CD4-positive, alpha-beta T cell treated with Interferon gamma for 1 hour (primary cell): ENCODE measurements at regions not wholly inside any gene's neighbourhood (a gene's known extent, or its start where the extent isn't known, plus 50 kb on each side); places are given as distances from the start of the nearest gene placed in this dataset.
A peak's percentile ranks its signal among the peaks of the same experiment; 100 is the strongest.
"Not testable (repeated sequence)": the region's sequence is repeated elsewhere in the genome, so short reads cannot be mapped to it uniquely, and the experiment has no call there.

Experiments used
- DNase-seq: peaks from one replicate; pipeline ENCODE4 v3.0.0-alpha.2; 2020

DNA sequence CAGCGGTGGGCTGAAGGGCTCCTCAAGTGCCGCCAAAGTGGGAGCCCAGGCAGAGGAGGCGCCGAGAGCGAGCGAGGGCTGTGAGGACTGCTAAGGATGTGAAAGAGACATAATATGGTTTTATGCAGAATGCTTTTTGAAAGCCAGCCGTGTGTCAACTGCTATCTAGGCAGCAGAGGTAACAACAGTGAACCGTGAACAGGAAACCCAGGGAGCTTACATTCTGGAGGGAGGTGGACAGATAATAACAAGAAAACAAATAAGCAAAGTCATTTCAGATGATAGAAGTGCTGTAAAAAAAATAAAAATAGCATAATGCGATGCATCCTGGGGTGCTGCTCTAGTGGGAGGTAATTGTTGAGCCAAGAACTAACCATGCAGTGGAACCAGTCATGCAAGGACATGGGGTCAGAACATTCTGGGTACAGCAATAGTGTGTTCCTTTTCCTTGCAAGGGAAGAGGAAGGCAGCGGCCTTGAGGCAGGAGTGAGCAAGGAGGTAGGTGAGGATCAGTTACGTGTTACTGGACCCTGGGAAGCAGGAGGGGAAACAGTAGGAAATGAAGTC lies 134.4 kb upstream of the TMEM170B start:
- no peak for DNase-seq

DNA sequence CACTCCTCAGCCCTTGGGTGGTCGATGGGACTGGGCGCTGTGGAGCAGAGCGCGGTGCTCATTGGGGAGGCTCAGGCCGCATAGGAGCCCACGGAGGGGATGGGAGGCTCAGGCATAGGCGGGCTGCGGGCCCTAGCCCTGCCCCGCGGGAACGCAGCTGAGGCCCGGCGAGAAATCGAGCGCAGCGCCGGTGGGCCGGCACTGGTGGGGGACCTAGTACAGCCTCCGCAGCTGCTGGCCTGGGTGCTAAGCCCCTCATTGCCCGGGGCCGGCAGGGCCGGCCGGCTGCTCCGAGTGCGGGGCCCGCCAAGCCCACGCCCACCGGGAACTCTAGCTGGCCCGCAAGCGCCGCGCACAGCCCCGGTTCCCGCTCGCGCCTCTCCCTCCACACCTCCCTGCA lies 135.0 kb upstream of the TMEM170B start:
- not testable (repeated sequence) for DNase-seq

DNA sequence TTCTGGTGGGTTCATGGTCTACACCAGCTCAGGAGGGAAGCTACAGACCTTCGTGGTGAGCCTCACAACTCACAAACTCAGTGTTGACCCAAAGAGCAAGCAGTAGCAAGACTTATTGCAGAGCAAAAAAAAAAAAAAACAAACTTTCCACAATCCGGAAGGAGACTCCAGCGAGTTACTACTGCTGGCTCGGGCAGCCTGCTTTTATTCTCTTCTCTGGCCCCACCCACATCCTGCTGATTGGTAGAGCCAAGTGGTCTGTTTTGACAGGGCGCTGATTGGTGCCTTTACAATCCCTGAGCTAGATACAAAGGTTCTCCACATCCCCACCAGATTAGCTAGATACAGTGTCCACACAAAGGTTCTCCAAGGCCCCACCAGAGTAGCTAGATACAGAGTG lies 135.6 kb upstream of the TMEM170B start:
- not testable (repeated sequence) for DNase-seq

DNA sequence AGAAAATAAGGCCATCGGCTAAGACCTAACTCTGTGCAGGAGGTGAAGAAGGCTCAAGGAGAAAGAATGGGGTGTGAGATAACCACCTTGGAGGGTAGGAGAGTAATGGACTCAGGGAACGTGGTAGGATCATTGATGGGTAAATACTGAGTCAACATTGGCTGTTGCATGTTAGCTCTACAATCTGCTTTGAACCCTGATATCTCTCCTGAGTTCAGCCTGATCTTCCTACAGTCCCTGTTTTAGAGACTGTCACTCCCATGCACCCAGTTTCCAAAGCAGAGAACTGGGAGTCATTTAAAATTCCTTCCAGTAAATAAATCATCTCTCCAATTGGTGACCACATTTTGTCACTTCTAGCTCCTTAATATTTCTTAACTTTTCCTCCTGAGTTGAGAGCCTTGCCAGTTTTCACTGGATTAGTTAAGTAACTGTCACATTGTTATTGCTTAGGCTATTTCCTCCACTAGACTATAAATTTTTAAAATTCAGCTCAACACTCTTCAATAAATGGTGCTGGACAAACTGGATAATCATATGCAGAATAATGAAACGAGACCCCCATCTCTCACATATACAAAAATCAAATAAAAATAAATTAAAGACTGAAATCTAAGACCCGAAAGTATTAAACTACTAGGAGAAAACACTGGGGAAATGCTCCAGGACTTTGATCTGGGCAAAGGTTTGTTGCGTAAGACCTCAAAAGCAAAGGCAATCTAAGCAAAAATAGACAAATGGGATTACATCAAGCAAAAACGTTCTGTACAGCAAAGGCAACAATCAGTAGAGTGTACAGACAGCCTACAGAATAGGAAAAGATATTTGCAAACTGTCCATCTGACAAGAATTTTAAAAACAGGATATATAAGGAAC lies 138.9 kb upstream of the TMEM170B start:
- no peak for DNase-seq

DNA sequence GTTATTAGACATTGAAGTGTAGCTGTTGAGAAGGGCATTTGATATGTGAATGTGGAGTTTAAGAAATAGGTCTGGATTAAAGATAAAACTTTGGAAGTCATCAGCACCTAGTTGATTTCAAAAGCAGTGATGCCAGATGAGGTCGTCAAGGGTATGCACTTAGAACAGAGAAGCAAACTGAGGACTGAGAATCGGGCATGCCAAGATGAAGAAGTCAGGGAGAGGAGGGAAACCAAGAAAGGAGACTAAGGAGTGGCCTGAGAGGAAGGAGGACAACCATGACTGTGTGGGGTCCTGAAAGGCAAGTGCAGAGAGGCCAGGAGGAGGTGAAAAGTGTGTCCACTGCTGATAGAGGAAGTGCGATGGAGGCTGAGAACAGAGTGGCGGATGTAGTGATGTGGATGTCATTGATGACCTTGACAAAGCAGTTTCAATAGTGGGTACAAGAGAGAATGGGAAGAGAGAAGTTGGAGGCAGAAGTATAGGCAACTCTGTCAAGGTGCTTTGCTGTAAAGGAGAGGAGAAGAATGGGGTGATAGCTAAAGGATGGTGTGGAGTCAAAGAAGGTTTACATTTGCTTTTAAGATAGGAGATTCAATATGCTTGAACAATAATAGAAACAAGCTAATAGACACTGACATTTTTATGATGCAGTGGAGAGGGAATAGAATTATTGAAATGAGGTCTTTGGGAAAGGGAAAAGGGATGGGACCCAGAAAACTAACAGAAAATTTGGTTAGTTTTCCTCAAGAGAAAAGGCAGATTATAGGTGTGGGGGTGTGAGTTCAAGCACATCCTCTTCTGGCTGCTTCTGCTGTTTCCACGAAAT lies 139.7 kb upstream of the TMEM170B start:
- DNase-seq, result no peak

DNA sequence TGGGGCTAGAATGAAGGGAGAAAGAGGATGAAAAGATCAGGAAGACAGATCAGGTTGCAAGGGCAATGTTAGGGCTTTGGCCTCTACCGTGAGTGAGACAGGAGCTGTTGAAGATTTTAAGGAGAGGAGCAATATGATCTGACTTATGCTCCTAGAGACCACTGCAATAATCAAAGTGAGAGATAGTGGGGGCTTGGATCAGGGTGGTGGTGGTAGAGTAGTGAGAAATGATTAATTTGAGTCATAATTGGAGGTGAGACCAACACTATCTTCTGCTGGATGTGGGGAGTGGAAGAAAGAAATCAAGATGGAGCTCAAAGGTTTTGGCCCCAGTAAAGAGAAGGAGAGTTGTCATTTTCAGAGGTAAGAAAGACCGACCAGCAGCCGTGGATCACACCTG lies 140.7 kb upstream of the TMEM170B start:
- no peak for DNase-seq

DNA sequence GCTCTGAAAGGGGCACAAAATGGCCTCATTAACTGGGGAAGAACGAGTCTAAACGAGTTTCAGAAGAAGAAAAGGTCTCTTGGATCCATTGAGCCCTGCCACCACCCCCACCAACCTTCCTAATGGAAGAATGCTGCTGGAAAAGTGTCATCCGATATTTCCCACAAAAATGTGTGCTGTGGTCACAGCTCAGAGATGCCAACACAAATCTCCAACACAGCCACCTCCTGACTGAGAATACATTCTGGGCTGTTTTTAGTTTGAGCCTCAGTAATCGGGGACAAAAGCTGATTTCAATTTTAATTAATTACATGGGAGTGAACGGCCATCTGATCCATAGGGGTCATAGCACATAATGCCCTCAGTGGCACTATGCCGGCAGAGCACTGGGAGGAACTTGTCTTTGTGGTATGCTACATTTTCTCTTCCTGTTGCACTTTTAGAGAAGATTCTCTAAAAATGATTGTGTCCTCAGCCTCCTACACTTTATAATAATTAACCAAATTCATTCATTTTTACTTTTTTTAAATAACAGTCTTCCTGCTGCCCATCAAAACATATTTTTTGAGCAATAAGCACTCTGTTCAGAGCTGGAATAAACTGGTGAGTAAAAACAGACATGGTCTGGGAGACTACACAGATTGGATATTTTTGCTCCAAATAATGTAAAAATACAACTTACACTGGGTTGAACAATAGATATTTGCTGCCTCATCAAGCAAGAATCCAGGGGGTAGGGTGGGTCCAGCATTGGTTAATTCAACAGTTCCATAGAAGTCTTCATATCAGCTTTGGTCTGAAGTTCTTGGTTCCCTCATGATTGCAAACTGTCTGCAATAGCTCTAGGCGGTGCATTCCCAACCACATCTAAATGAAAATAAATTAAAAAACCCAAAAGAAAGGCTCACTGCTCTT lies 143.6 kb upstream of the TMEM170B start:
- no peak for DNase-seq

DNA sequence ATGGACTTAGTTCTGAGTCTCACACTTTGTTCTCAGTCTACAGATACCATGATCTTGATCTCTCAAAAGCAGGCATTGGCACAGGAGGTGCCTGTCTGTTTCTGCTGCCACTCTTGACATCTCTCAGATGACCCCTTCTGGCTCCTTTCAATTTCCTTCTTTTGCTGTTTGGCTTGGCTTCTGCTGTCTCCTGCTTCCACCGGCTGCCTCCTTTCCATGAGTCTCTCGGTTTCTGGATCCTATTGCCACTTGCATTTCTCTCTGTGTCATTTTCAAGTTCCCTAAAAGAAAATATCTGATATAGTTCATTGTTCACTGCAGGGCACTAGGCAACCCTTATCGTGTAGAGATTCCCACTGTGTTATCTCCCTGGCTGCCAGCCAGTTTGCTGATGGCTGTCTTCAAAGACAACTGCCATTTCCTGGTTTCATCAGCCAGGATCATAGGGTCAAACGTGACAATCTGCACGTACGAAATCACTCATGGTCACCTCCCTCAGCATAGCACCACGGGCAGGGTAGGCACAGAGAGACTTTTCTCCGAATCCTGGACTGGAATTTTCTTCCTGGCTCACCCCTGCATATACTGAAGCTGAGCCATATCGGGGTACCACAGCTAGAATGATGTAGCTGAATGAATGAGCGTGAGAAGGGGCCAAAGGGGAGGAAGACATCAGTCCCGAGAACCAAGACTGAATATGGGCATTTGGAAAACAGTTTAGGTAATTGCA lies 144.6 kb upstream of the TMEM170B start:
- no peak for DNase-seq

DNA sequence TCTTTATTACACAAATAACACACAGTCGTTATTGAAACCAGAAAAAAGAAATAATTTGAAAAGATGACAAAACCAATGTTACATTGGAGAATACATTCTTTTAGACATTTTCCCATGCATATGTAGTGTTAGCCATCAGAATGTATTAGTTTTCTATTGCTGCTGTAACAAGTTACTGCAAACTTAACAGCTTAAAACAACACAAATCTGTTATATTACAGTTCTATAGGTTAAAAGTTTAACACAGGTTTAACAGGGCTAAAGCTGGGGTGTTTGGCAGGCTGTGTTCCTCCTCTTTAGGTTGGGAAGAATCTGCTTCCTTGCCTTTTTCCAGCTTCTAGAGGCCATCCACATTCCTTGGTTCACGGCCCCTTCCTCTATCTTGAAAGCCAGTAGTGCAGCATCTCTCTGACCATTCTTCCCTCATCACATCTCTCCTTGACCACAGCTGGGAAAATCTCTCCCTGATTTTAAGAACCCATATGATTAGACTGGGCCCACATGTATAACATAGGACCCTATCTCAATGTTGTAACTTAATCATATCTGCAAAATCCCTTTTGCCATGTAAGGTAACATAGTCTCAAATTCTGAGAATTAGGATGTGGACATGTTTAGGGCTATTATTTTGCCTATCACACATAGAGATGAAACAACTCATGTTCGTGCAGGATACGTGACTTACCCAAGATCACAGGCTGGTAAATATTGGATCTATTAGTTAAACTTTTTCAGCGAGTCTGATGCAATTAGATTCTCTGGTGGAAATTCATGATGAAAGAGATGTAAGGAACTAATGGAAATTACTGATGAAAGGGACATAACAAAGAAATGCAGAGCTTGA lies 145.4 kb upstream of the TMEM170B start:
- DNase-seq, result no peak

DNA sequence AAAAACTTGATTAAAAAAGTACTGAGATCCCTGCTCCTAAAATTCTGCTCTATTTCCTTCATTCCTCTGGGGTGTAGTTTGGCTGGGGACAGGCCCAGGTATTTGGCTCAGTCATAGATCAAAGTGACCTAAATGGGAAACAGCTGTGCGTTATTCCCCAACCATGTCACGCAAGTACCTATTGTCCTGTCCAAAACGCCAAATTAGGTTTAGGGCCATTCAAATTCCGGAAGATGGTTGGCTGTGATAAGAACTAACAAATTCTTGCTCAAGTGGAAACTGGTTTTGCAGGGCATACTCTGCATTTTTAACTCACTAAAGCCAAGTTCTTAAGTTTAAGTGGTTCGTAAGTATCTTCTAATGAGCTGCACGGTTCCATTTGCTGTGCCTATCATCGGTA lies 147.6 kb upstream of the TMEM170B start:
- DNase-seq, result no peak

DNA sequence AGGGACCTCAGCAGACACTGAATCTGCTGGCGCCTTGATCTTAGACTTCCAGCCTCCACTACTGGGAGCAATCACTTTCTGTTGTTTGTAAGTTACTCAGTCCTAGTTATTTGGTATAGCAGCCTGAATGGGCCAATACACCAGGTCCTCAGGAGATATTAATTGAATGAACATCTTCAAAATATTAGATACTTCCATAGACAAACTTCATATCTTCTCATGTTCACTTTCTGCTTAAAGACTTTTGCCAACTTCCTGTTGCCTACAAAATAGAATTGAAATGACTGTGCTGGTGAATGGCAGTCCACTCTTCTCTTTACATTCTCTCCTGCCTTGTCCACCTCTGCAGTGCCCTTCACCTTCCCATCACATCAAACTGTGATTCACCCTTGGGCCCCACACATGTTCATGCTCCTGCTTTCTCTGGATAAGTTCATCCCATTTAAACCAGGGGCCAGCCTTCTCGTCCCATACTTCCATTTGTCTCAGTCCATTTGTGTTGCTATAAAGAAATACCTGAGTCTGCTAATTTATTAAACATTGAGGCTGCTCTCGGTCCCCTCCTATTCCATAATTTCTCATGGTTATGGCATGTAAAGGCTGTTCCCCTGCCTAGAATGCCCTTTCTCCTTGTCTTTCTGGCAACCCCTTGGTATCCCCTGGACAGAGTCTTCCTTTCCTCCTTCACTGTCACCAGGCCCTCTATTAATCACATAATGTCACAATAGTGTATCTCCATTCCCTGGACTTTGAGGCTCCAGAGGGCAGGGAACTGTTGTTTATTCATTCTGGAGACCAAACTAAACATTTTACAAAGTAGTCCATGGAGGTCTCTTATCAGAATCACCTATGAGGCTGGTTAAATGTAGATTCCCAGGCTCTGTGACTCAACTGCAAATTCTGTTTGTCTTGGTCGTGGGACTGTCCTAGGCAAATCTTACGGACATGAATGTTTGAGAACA lies 148.3 kb upstream of the TMEM170B start:
- no peak for DNase-seq

DNA sequence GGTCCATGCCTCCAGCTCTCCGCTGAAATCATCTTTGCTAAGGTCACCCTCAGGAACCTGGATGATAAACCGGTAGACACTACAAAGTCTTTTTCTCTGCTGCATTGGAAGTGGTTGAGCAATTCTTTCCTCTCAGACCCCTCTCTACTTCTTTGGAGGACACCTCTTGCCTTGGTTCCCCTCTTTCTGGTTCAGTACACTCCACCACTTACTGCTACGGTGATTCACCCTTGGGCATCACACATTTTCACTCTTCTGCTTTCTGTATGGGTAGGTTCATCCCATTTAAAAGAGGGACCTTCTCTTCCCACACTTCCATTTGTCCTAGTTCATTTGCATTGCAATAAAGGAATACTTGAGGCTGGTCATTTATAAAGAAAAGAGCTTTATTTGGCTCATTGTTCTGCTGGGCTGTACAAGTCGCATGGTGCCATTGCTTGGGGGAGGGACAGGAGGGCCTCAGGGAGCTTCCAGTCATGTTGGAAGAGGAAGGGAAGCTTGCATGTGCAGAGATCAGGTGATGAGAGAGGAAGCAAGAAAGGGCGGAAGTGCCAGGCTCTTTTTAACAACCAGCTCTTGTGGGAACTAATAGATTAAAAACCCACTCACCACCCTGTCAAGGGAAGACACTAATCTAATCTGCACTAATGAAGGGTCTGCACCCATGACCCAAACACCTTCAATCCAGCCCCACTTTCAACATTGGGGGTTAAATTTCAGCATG lies 149.7 kb upstream of the TMEM170B start:
- no peak for DNase-seq

DNA sequence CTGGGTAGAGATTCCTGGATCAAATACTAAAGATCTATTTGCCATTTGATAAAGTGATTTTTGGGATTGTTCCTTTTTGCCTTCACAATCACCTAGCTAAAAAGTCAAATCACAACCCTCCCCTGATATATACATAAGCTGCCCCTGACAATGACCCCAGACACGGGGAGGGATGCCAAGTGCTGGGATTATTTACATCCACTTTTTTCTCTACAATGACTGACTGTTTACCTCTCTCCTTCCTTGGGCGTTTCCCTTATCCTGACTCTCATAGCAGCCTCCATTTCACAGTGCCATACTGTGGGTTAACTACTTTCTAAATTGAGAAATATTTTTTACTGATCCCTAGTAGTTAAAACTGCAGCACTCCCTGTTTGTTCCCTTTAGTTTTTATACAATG lies 150.8 kb upstream of the TMEM170B start:
- no peak for DNase-seq

DNA sequence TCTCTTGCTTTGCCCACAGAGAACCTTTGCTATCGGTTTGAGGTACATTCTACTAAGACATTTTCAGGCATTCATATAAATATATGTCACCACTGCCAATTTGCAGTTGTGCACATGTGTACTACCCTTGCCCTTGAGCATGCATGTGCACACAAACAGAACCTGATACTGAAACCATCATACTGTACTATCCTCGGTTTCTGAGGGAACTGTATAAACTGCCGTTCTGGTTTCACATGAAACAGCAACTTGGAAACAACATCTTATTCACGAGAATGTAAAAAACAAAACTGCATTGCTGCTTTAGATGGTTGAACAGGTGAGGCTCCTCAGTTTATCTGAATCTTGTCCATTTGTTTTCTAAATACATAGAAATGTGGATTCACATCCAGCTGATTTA lies 151.2 kb upstream of the TMEM170B start:
- DNase-seq, result no peak

DNA sequence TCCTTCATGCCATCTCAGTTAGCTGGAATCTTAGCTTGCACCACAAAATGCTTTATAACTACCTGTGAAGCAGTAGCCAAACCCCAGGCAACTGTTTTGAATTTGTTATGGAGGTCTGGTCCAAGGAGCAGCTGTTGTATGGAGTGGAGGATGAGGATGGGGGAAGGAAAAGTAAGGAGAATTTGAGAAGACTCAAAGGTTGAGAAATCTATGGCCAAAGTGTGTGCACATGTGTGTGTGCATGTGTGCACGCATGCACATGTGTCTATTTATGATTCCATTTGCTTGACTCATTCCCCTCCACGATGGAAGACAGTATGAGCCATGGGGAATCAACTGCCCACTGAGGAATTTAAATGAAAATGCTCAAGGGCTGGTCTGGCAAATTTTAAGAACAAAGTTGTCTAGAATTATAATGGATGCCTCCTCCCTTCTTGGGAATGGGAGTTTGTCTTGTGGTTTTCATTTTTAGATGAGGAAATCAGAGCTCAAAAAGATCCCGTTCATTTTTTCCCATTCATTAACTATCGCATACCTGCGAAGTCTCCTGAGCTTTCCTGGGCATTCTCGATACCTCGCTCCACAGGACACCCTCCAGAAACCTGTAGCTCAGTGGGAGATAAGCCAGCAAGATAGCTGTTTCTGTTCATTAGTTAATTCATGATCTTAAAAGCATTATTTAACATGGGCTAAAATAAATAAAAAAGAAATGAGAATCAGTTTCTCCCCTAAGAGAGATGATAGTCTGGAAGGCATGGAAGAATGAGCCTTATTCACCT lies 152.3 kb upstream of the NEDD9 start:
- DNase-seq, result no peak

DNA sequence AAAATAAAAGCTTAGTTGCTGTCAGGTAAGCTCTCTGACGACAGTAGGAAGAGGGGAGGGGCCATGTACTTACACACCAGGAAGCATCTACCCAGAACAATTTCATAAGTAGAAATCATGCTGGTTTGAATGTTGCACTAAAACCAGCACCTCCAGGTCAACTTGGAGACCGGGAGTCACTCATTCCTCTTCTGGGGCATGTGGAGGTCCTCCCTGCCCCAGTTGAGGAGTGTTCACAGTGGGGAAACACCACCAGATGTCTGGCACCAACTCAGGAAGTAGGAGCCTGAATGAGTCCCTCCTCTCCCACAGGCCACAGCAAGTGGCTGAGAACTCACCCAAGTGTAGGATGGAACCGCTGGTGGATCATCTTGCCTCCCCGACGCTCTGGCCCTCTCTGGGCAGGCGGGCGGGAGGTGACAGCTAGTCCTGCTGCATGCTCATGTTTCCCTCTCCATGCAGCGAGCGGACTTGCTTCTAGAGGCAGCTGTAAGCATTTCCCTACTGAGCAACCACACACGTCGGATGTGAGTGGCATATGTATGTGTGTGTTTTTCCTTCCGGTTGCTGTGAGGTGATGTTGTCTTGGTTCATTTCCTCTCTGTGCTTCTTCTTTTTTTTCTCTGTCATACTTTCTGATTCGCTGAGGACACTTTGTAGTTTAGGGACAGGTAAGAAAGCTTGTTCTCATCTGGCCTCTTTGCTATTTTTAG lies 149.5 kb upstream of the NEDD9 start:
- peak; percentile 82 for DNase-seq

DNA sequence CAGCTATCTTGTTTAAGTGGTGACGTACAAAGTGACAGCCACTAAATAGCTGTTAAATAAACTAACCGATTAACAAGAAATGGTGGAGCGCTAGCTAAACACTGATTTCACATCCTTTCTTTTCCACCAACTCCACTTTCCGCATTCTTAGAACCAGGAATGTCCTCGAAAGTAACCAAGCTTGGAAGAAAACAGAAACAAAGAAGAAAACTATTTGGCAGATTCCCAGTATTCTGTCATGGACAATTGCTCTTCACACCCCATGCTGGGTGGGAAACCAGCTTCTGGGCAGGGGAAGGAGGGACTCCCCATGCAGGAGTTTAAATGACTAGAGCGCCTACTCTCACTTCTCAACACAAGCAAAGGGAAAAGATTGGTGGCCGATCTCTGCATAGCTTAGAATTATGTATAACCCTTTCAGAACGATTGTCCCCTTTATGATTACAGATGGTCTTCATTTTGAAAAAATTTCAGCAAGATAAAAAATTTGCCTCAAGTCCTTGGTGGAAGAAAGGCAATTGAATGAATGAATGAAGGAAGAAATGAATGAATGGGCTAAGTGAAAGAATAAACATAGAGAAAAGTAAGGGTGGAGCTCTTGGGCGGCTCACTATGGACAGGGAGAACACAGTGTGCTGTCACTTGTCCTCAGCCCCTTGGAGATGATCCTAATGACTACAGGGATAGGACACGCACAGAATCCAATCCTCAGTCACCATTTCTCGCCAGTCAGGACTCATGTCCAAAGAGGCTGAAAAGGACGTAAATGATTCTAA lies 148.7 kb upstream of the NEDD9 start:
- no peak for DNase-seq
